ENCODE measurements at regions not wholly inside any gene's neighbourhood (a gene's known extent, or its start where the extent isn't known, plus 50 kb on each side); places are given as distances from the start of the nearest gene placed in this dataset.
"Not testable (repeated sequence)": the region's sequence is repeated elsewhere in the genome, so short reads cannot be mapped to it uniquely, and the experiment has no call there.

- no peak for DNase-seq
These were observed 551.7 kb upstream of the LRRN3 start for GRCh38 chr7:110539216-110539615.

GRCh38 chr7:110541962-110542361 is 549.0 kb upstream of the LRRN3 start:
- no peak for DNase-seq

- no peak for DNase-seq
These were observed 546.7 kb upstream of the LRRN3 start for GRCh38 chr7:110544194-110544593.

GRCh38 chr7:110548372-110548771 is 542.6 kb upstream of the LRRN3 start:
- DNase-seq: no peak

- DNase-seq: no peak
These were observed 533.8 kb upstream of the LRRN3 start for GRCh38 chr7:110557136-110557535.

GRCh38 chr7:110563286-110563685 is 527.6 kb upstream of the LRRN3 start:
- not testable (repeated sequence) for DNase-seq

- no peak for DNase-seq
These were observed 526.7 kb upstream of the LRRN3 start for GRCh38 chr7:110564246-110564645.

- DNase-seq: no peak
These were observed 522.5 kb upstream of the LRRN3 start for GRCh38 chr7:110568388-110568787.

GRCh38 chr7:110568932-110569331 is 522.0 kb upstream of the LRRN3 start:
- no peak for DNase-seq

- no peak for DNase-seq
These were observed 521.3 kb upstream of the LRRN3 start for GRCh38 chr7:110569486-110570205.

GRCh38 chr7:110573862-110574528 is 516.9 kb upstream of the LRRN3 start:
- DNase-seq: no peak

- no peak for DNase-seq
These were observed 503.6 kb upstream of the LRRN3 start for GRCh38 chr7:110587294-110587693.

- DNase-seq: no peak
These were observed 500.5 kb upstream of the LRRN3 start for GRCh38 chr7:110590415-110590814.

- no peak for DNase-seq
These were observed 499.6 kb upstream of the LRRN3 start for GRCh38 chr7:110591341-110591740.

GRCh38 chr7:110592557-110592956 is 498.4 kb upstream of the LRRN3 start:
- DNase-seq: no peak

- DNase-seq: no peak
These were observed 497.6 kb upstream of the LRRN3 start for GRCh38 chr7:110593355-110593754.

- no peak for DNase-seq
These were observed 495.2 kb upstream of the LRRN3 start for GRCh38 chr7:110595694-110596093.

- DNase-seq: peak; percentile 96
These were observed 490.0 kb upstream of the LRRN3 start for GRCh38 chr7:110600956-110601355.

GRCh38 chr7:110601710-110602109 is 489.2 kb upstream of the LRRN3 start:
- no peak for DNase-seq

GRCh38 chr7:110604206-110604605 is 486.7 kb upstream of the LRRN3 start:
- DNase-seq: no peak

GRCh38 chr7:110604885-110605284 is 486.0 kb upstream of the LRRN3 start:
- no peak for DNase-seq

GRCh38 chr7:110607050-110607857 is 483.7 kb upstream of the LRRN3 start:
- DNase-seq: no peak

- DNase-seq: no peak
These were observed 481.6 kb upstream of the LRRN3 start for GRCh38 chr7:110609336-110609735.

- no peak for DNase-seq
These were observed 478.2 kb upstream of the LRRN3 start for GRCh38 chr7:110612680-110613079.
